AG10803 (cell line): ENCODE measurements at regions not wholly inside any gene's neighbourhood (a gene's known extent, or its start where the extent isn't known, plus 50 kb on each side); places are given as distances from the start of the nearest gene placed in this dataset.

Experiments used
- DNase-seq: peaks from one replicate; pipeline ENCODE4 v3.0.0; 2010; ENCODE audit warnings: low read depth
- H3K4me3 ChIP-seq: 2 replicates; pipeline ENCODE4 v1.5.1; 2011; ENCODE audit warnings: mild to moderate bottlenecking, low read length, control low read depth
- CTCF ChIP-seq: conservative IDR thresholded peaks from 2 replicates; pipeline ENCODE4 v1.5.1; 2011; ENCODE audit warnings: mild to moderate bottlenecking, low read length, control low read depth, inconsistent platforms

DNA sequence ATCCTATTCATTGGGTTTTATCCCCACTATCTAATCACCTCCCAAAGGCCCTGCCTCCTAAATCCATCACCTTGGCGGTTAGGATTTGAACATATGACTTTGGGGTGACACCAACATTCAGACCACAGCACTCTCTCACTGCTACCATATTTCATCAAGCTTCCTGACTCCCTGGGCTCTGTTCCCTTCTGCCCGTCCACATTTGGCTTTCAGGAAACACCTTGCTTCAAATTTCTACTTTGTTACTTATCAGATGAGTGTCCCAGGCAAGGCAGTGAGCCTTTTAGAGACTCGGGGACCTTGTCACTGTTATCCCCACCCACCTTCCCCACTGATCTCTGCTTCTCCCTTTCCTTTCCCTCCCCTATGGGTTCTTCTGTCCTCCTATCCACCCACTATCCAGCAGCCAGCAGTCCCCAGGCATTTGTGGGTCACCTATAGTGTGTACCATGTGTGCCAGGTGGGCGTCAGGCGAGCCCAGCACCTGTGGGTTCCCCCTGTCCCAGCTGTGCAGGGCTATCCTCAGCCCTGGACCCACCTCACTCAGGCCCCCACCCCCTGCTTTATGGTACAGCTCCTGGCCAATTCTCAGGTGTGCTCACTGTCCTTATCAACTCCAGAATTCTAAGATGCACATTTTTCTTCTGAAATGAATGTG is 230.9 kb downstream of the LOXHD1 start:
- no peak for DNase-seq
- TF ChIP-seq CTCF = no peak

GRCh38 chr18:46426679-46427047 is 230.4 kb downstream of the LOXHD1 start:
- TF ChIP-seq CTCF = no peak

More for the DNA sequence above, 230.9 kb downstream of the LOXHD1 start:
- H3K4me3 ChIP-seq = no peak overlapping the region

More at GRCh38 chr18:46426679-46427047, 230.4 kb downstream of the LOXHD1 start:
- H3K4me3 ChIP-seq = no peak overlapping the region
- DNase-seq = no peak
